ENCODE measurements at regions not wholly inside any gene's neighbourhood (a gene's known extent, or its start where the extent isn't known, plus 50 kb on each side); places are given as distances from the start of the nearest gene placed in this dataset.
"Not testable (repeated sequence)": the region's sequence is repeated elsewhere in the genome, so short reads cannot be mapped to it uniquely, and the experiment has no call there.

- no peak for DNase-seq (ENCODE audit: low spot score)
Measured at GRCh38 chr10:108970016-108970415, 953.3 kb downstream of the XPNPEP1 start.

GRCh38 chr10:108966411-108966810 is 956.9 kb downstream of the XPNPEP1 start:
- DNase-seq (ENCODE audit: low spot score), result no peak

- DNase-seq (ENCODE audit: low spot score), result no peak
Measured at GRCh38 chr10:108966005-108966404, 957.3 kb downstream of the XPNPEP1 start.

GRCh38 chr10:108962172-108962571 is 961.1 kb downstream of the XPNPEP1 start:
- DNase-seq (ENCODE audit: low spot score), result no peak

- no peak for DNase-seq (ENCODE audit: low spot score)
Measured at GRCh38 chr10:108957681-108958080, 965.6 kb downstream of the XPNPEP1 start.

GRCh38 chr10:108956149-108956548 is 967.2 kb downstream of the XPNPEP1 start:
- no peak for DNase-seq (ENCODE audit: low spot score)

GRCh38 chr10:108920029-108920428 is 1003.3 kb downstream of the XPNPEP1 start:
- DNase-seq (ENCODE audit: low spot score), result not testable (repeated sequence)

GRCh38 chr10:108913300-108913699 is 1010.0 kb downstream of the XPNPEP1 start:
- DNase-seq (ENCODE audit: low spot score), result no peak

GRCh38 chr10:108911814-108912541 is 1011.3 kb downstream of the XPNPEP1 start:
- peak; percentile 71 for DNase-seq (ENCODE audit: low spot score)

- no peak for DNase-seq (ENCODE audit: low spot score)
Measured at GRCh38 chr10:108908096-108908495, 1015.2 kb downstream of the XPNPEP1 start.

- no peak for DNase-seq (ENCODE audit: low spot score)
Measured at GRCh38 chr10:108905821-108906220, 1017.5 kb downstream of the XPNPEP1 start.

GRCh38 chr10:108905171-108905570 is 1018.1 kb downstream of the XPNPEP1 start:
- DNase-seq (ENCODE audit: low spot score), result no peak

- DNase-seq (ENCODE audit: low spot score), result no peak
Measured at GRCh38 chr10:108904163-108904838, 1019.0 kb downstream of the XPNPEP1 start.

- no peak for DNase-seq (ENCODE audit: low spot score)
Measured at GRCh38 chr10:108902619-108903285, 1020.6 kb downstream of the XPNPEP1 start.

- no peak for DNase-seq (ENCODE audit: low spot score)
Measured at GRCh38 chr10:108901781-108902618, 1021.3 kb downstream of the XPNPEP1 start.

- DNase-seq (ENCODE audit: low spot score), result no peak
Measured at GRCh38 chr10:108899670-108900069, 1023.6 kb downstream of the XPNPEP1 start.

GRCh38 chr10:108894402-108895301 is 1028.7 kb downstream of the XPNPEP1 start:
- no peak for DNase-seq (ENCODE audit: low spot score)

- no peak for DNase-seq (ENCODE audit: low spot score)
Measured at GRCh38 chr10:108877095-108877561, 1046.2 kb downstream of the XPNPEP1 start.

GRCh38 chr10:108872854-108873253 is 1050.5 kb downstream of the XPNPEP1 start:
- no peak for DNase-seq (ENCODE audit: low spot score)

- DNase-seq (ENCODE audit: low spot score), result no peak
Measured at GRCh38 chr10:108868881-108869280, 1054.4 kb downstream of the XPNPEP1 start.
